Liver (tissue), 8 donors: ENCODE measurements at regions not wholly inside any gene's neighbourhood (a gene's known extent, or its start where the extent isn't known, plus 50 kb on each side); places are given as distances from the start of the nearest gene placed in this dataset.

Experiments
- DNase-seq: peaks from one replicate; pipeline ENCODE4 v3.0.0-alpha.2; 2017; ENCODE audit warnings: low spot score
- H3K27ac ChIP-seq, 2 donors: one replicate each; pipeline ENCODE4 v1.7.0; 2013; ENCODE audit warnings: inconsistent platforms in 2 of 2, low read length in 2 of 2, control low read depth in 1 of 2, low read depth in 1 of 2, mild to moderate bottlenecking in 1 of 2
- H3K27me3 ChIP-seq, 4 donors: one replicate each; pipeline versions ENCODE4 v1.6.1 to v1.7.0; 2013; ENCODE audit warnings: low read length in 3 of 4, inconsistent platforms in 1 of 4, mild to moderate bottlenecking in 1 of 4, moderate library complexity in 1 of 4; ENCODE audit not compliant: control insufficient read depth in 4 of 4, insufficient read depth in 4 of 4
- H3K36me3 ChIP-seq, 4 donors: one replicate each; pipeline versions ENCODE4 v1.6.1 to v1.7.0; 2013; ENCODE audit warnings: low read length in 3 of 4, mild to moderate bottlenecking in 3 of 4, low read depth in 1 of 4, moderate library complexity in 1 of 4; ENCODE audit not compliant: control insufficient read depth in 4 of 4, insufficient read depth in 3 of 4
- H3K4me1 ChIP-seq, 4 donors: one replicate each; pipeline versions ENCODE4 v1.6.1 to v1.7.0; 2013; ENCODE audit warnings: low read length in 3 of 4, mild to moderate bottlenecking in 3 of 4, moderate library complexity in 1 of 4; ENCODE audit not compliant: control insufficient read depth in 4 of 4, insufficient read depth in 4 of 4
- H3K4me3 ChIP-seq, 3 donors: one replicate each; pipeline versions ENCODE4 v1.6.1 to v1.7.0; 2013; ENCODE audit warnings: low read length in 3 of 3, control low read depth in 1 of 3, low read depth in 1 of 3, mild to moderate bottlenecking in 1 of 3
- H3K9ac ChIP-seq, 2 donors: one replicate each; pipeline ENCODE4 v1.7.0; 2013; ENCODE audit warnings: low read length in 2 of 2, mild to moderate bottlenecking in 2 of 2, moderate library complexity in 2 of 2, control low read depth in 1 of 2, low read depth in 1 of 2
- H3K9me3 ChIP-seq, 4 donors: one replicate each; pipeline versions ENCODE4 v1.6.1 to v1.7.0; 2013; ENCODE audit warnings: low read length in 3 of 4; ENCODE audit not compliant: control insufficient read depth in 4 of 4
- ATF3 ChIP-seq: IDR thresholded peaks from 2 replicates; pipeline ENCODE4 v1.6.1; 2016; ENCODE audit warnings: antibody characterized with exemption
- CTCF ChIP-seq: fragments of 150-350 bp; IDR thresholded peaks from 2 replicates; pipeline ENCODE4 v1.5.1; 2017; ENCODE audit warnings: improper control_type of control experiment, low read depth, low read length; ENCODE audit not compliant: missing input control
- EGR1 ChIP-seq, 2 donors: IDR thresholded peaks; 2 replicates each; pipeline ENCODE4 v1.6.1; 2016 to 2018; ENCODE audit warnings: antibody characterized with exemption in 2 of 2, low read depth in 2 of 2
- FOXA1 ChIP-seq: IDR thresholded peaks from 2 replicates; pipeline ENCODE4 v1.6.1; 2016; ENCODE audit warnings: antibody characterized with exemption
- FOXA2 ChIP-seq: IDR thresholded peaks from 2 replicates; pipeline ENCODE4 v1.6.1; 2016; ENCODE audit warnings: antibody characterized with exemption
- GABPA ChIP-seq, 2 donors: IDR thresholded peaks in 1 of 2; conservative IDR thresholded peaks in 1 of 2; 2 replicates each; pipeline ENCODE4 v1.6.1; 2016; ENCODE audit warnings: antibody characterized with exemption in 2 of 2, mild to moderate bottlenecking in 1 of 2, moderate library complexity in 1 of 2
- HNF4A ChIP-seq, 2 donors: conservative IDR thresholded peaks; 2 replicates each; pipeline ENCODE4 v1.6.1; 2016; ENCODE audit warnings: antibody characterized with exemption in 2 of 2, mild to moderate bottlenecking in 2 of 2
- HNF4G ChIP-seq: IDR thresholded peaks from 2 replicates; pipeline ENCODE4 v1.6.1; 2016; ENCODE audit warnings: antibody characterized with exemption
- JUND ChIP-seq, 2 donors: IDR thresholded peaks; 2 replicates each; pipeline ENCODE4 v1.6.1; 2016; ENCODE audit warnings: antibody characterized with exemption in 2 of 2
- MAX ChIP-seq: IDR thresholded peaks from 2 replicates; pipeline ENCODE4 v1.6.1; 2016; ENCODE audit warnings: antibody characterized with exemption
- NR2F2 ChIP-seq: IDR thresholded peaks from 2 replicates; pipeline ENCODE4 v1.6.1; 2016; ENCODE audit warnings: antibody characterized with exemption
- RAD21 ChIP-seq, 2 donors: IDR thresholded peaks; 2 replicates each; pipeline ENCODE4 v1.6.1; 2016; ENCODE audit warnings: antibody characterized with exemption in 2 of 2, mild to moderate bottlenecking in 2 of 2
- REST ChIP-seq: IDR thresholded peaks from 2 replicates; pipeline ENCODE4 v1.6.1; 2016; ENCODE audit warnings: antibody characterized with exemption, mild to moderate bottlenecking
- RXRA ChIP-seq, 2 donors: IDR thresholded peaks; 2 replicates each; pipeline ENCODE4 v1.6.1; 2017 to 2018; ENCODE audit warnings: antibody characterized with exemption in 2 of 2, mild to moderate bottlenecking in 1 of 2
- SP1 ChIP-seq: IDR thresholded peaks from 2 replicates; pipeline ENCODE4 v1.6.1; 2018; ENCODE audit warnings: antibody characterized with exemption, mild to moderate bottlenecking
- TAF1 ChIP-seq: conservative IDR thresholded peaks from 2 replicates; pipeline ENCODE4 v1.6.1; 2016; ENCODE audit warnings: antibody characterized with exemption, mild to moderate bottlenecking
- YY1 ChIP-seq: IDR thresholded peaks from 2 replicates; pipeline ENCODE4 v1.6.1; 2016; ENCODE audit warnings: antibody characterized with exemption, mild to moderate bottlenecking
- ZBTB33 ChIP-seq: IDR thresholded peaks from 2 replicates; pipeline ENCODE4 v1.6.1; 2016; ENCODE audit warnings: antibody characterized with exemption
- WGBS: extraction: QIAGEN DNeasy Blood & Tissue Kit; methylation state at CpG from one replicate; pipeline ENCODE4 v1.1.7; 2013; 5-methylcytosine and 5-hydroxymethylcytosine counted together
- donor health status: healthy.
- donor health status: healthy.
- donor health status: healthy.
- donor health status: healthy.
- donor health status: healthy.

- H3K4me3 ChIP-seq = no peak overlapping the region
- peaks cover 0 to 2% (median under 1%) of the 10 kb centered on the region in 4 donors for H3K9me3 ChIP-seq
- no peak for TF ChIP-seq REST
- TF ChIP-seq RAD21 (IDR thresholded peaks at IDR 0.05) = no peak
- TF ChIP-seq ZBTB33 = no peak
- TF ChIP-seq HNF4G = no peak
- TF ChIP-seq JUND (IDR thresholded peaks at IDR 0.05) = no peak
- no peak for TF ChIP-seq TAF1
- TF ChIP-seq RXRA (IDR thresholded peaks at IDR 0.05) = no peak
- TF ChIP-seq FOXA2 = no peak
- no peak for TF ChIP-seq EGR1 (IDR thresholded peaks at IDR 0.05; ENCODE audit: low read depth in 2 of 2)
- no peak for TF ChIP-seq ATF3
- TF ChIP-seq FOXA1 = no peak
- no peak for TF ChIP-seq GABPA (IDR thresholded peaks at IDR 0.05 in 1 of 2, conservative IDR thresholded peaks at IDR 0.05 in 1 of 2)
- no peak for TF ChIP-seq CTCF
- TF ChIP-seq SP1 = no peak
- TF ChIP-seq MAX = no peak
- TF ChIP-seq YY1 = no peak
- TF ChIP-seq NR2F2 = no peak
- no peak for TF ChIP-seq HNF4A (conservative IDR thresholded peaks at IDR 0.05)
- H3K36me3 ChIP-seq = no peaks in the 10 kb centered on the region
- 64% methylated on average over 3 of the region's 3 CpGs for WGBS
- H3K27ac ChIP-seq = no peak overlapping the region
- no peaks in the 10 kb centered on the region for H3K4me1 ChIP-seq
- H3K9ac ChIP-seq = no peak overlapping the region
- peaks cover 0 to 5% (median 0%) of the 10 kb centered on the region in 4 donors for H3K27me3 ChIP-seq
- no peak for DNase-seq
Measured at GRCh38 chr5:128673970-128674369, 135.9 kb upstream of the FBN2 start.
